Liver (tissue), 8 donors: ENCODE measurements at regions not wholly inside any gene's neighbourhood (a gene's known extent, or its start where the extent isn't known, plus 50 kb on each side); places are given as distances from the start of the nearest gene placed in this dataset.

Experiments
- DNase-seq: peaks from one replicate; pipeline ENCODE4 v3.0.0-alpha.2; 2017; ENCODE audit warnings: low spot score
- H3K27ac ChIP-seq, 2 donors: one replicate each; pipeline ENCODE4 v1.7.0; 2013; ENCODE audit warnings: inconsistent platforms in 2 of 2, low read length in 2 of 2, control low read depth in 1 of 2, low read depth in 1 of 2, mild to moderate bottlenecking in 1 of 2
- H3K27me3 ChIP-seq, 4 donors: one replicate each; pipeline versions ENCODE4 v1.6.1 to v1.7.0; 2013; ENCODE audit warnings: low read length in 3 of 4, inconsistent platforms in 1 of 4, mild to moderate bottlenecking in 1 of 4, moderate library complexity in 1 of 4; ENCODE audit not compliant: control insufficient read depth in 4 of 4, insufficient read depth in 4 of 4
- H3K36me3 ChIP-seq, 4 donors: one replicate each; pipeline versions ENCODE4 v1.6.1 to v1.7.0; 2013; ENCODE audit warnings: low read length in 3 of 4, mild to moderate bottlenecking in 3 of 4, low read depth in 1 of 4, moderate library complexity in 1 of 4; ENCODE audit not compliant: control insufficient read depth in 4 of 4, insufficient read depth in 3 of 4
- H3K4me1 ChIP-seq, 4 donors: one replicate each; pipeline versions ENCODE4 v1.6.1 to v1.7.0; 2013; ENCODE audit warnings: low read length in 3 of 4, mild to moderate bottlenecking in 3 of 4, moderate library complexity in 1 of 4; ENCODE audit not compliant: control insufficient read depth in 4 of 4, insufficient read depth in 4 of 4
- H3K4me3 ChIP-seq, 3 donors: one replicate each; pipeline versions ENCODE4 v1.6.1 to v1.7.0; 2013; ENCODE audit warnings: low read length in 3 of 3, control low read depth in 1 of 3, low read depth in 1 of 3, mild to moderate bottlenecking in 1 of 3
- H3K9ac ChIP-seq, 2 donors: one replicate each; pipeline ENCODE4 v1.7.0; 2013; ENCODE audit warnings: low read length in 2 of 2, mild to moderate bottlenecking in 2 of 2, moderate library complexity in 2 of 2, control low read depth in 1 of 2, low read depth in 1 of 2
- H3K9me3 ChIP-seq, 4 donors: one replicate each; pipeline versions ENCODE4 v1.6.1 to v1.7.0; 2013; ENCODE audit warnings: low read length in 3 of 4; ENCODE audit not compliant: control insufficient read depth in 4 of 4
- ATF3 ChIP-seq: IDR thresholded peaks from 2 replicates; pipeline ENCODE4 v1.6.1; 2016; ENCODE audit warnings: antibody characterized with exemption
- CTCF ChIP-seq: fragments of 150-350 bp; IDR thresholded peaks from 2 replicates; pipeline ENCODE4 v1.5.1; 2017; ENCODE audit warnings: improper control_type of control experiment, low read depth, low read length; ENCODE audit not compliant: missing input control
- EGR1 ChIP-seq, 2 donors: IDR thresholded peaks; 2 replicates each; pipeline ENCODE4 v1.6.1; 2016 to 2018; ENCODE audit warnings: antibody characterized with exemption in 2 of 2, low read depth in 2 of 2
- FOXA1 ChIP-seq: IDR thresholded peaks from 2 replicates; pipeline ENCODE4 v1.6.1; 2016; ENCODE audit warnings: antibody characterized with exemption
- FOXA2 ChIP-seq: IDR thresholded peaks from 2 replicates; pipeline ENCODE4 v1.6.1; 2016; ENCODE audit warnings: antibody characterized with exemption
- GABPA ChIP-seq, 2 donors: IDR thresholded peaks in 1 of 2; conservative IDR thresholded peaks in 1 of 2; 2 replicates each; pipeline ENCODE4 v1.6.1; 2016; ENCODE audit warnings: antibody characterized with exemption in 2 of 2, mild to moderate bottlenecking in 1 of 2, moderate library complexity in 1 of 2
- HNF4A ChIP-seq, 2 donors: conservative IDR thresholded peaks; 2 replicates each; pipeline ENCODE4 v1.6.1; 2016; ENCODE audit warnings: antibody characterized with exemption in 2 of 2, mild to moderate bottlenecking in 2 of 2
- HNF4G ChIP-seq: IDR thresholded peaks from 2 replicates; pipeline ENCODE4 v1.6.1; 2016; ENCODE audit warnings: antibody characterized with exemption
- JUND ChIP-seq, 2 donors: IDR thresholded peaks; 2 replicates each; pipeline ENCODE4 v1.6.1; 2016; ENCODE audit warnings: antibody characterized with exemption in 2 of 2
- MAX ChIP-seq: IDR thresholded peaks from 2 replicates; pipeline ENCODE4 v1.6.1; 2016; ENCODE audit warnings: antibody characterized with exemption
- NR2F2 ChIP-seq: IDR thresholded peaks from 2 replicates; pipeline ENCODE4 v1.6.1; 2016; ENCODE audit warnings: antibody characterized with exemption
- RAD21 ChIP-seq, 2 donors: IDR thresholded peaks; 2 replicates each; pipeline ENCODE4 v1.6.1; 2016; ENCODE audit warnings: antibody characterized with exemption in 2 of 2, mild to moderate bottlenecking in 2 of 2
- REST ChIP-seq: IDR thresholded peaks from 2 replicates; pipeline ENCODE4 v1.6.1; 2016; ENCODE audit warnings: antibody characterized with exemption, mild to moderate bottlenecking
- RXRA ChIP-seq, 2 donors: IDR thresholded peaks; 2 replicates each; pipeline ENCODE4 v1.6.1; 2017 to 2018; ENCODE audit warnings: antibody characterized with exemption in 2 of 2, mild to moderate bottlenecking in 1 of 2
- ZBTB33 ChIP-seq: IDR thresholded peaks from 2 replicates; pipeline ENCODE4 v1.6.1; 2016; ENCODE audit warnings: antibody characterized with exemption
- WGBS: extraction: QIAGEN DNeasy Blood & Tissue Kit; methylation state at CpG from one replicate; pipeline ENCODE4 v1.1.7; 2013; 5-methylcytosine and 5-hydroxymethylcytosine counted together
- donor health status: healthy.
- donor health status: healthy.
- donor health status: healthy.
- donor health status: healthy.
- donor health status: healthy.

GRCh38 chr2:193946806-193947205, 1710.2 kb upstream of the SLC39A10 start (continued):
- no peak for TF ChIP-seq REST

GRCh38 chr2:193943406-193943960, 1713.5 kb upstream of the SLC39A10 start:
- DNase-seq, result no peak
- no peaks in the 10 kb centered on the region for H3K36me3 ChIP-seq
- 60% methylated on average over 4 of the region's 4 CpGs for WGBS
- no peak overlapping the region for H3K27ac ChIP-seq
- no peaks in the 10 kb centered on the region for H3K4me1 ChIP-seq
- no peaks in the 10 kb centered on the region for H3K27me3 ChIP-seq
- no peaks in the 10 kb centered on the region for H3K9me3 ChIP-seq
- no peak overlapping the region for H3K4me3 ChIP-seq
- H3K9ac ChIP-seq, result no peak overlapping the region
- no peak for TF ChIP-seq HNF4G
- TF ChIP-seq JUND (IDR thresholded peaks at IDR 0.05), result no peak
- no peak for TF ChIP-seq FOXA1
- no peak for TF ChIP-seq ATF3
- TF ChIP-seq CTCF, result no peak
- no peak for TF ChIP-seq FOXA2
- TF ChIP-seq GABPA (IDR thresholded peaks at IDR 0.05 in 1 of 2, conservative IDR thresholded peaks at IDR 0.05 in 1 of 2), result no peak
- no peak for TF ChIP-seq RAD21 (IDR thresholded peaks at IDR 0.05)
- TF ChIP-seq MAX, result no peak
- TF ChIP-seq EGR1 (IDR thresholded peaks at IDR 0.05; ENCODE audit: low read depth in 2 of 2), result no peak
- no peak for TF ChIP-seq ZBTB33
- TF ChIP-seq RXRA (IDR thresholded peaks at IDR 0.05), result no peak
- TF ChIP-seq NR2F2, result no peak
- TF ChIP-seq HNF4A (conservative IDR thresholded peaks at IDR 0.05), result no peak
